ENCODE measurements at regions not wholly inside any gene's neighbourhood (a gene's known extent, or its start where the extent isn't known, plus 50 kb on each side); places are given as distances from the start of the nearest gene placed in this dataset.

- Histone ChIP-seq H3K4me1 (ENCODE audit: insufficient read depth, low read length) (no peaks in the 10 kb centered on the region), H3K27me3 (ENCODE audit: control insufficient read depth in 1 of 2, insufficient read depth in 2 of 2, low read length in 2 of 2) (no peaks in the 10 kb centered on the region), H3K9ac (ENCODE audit: low read length) (no peak overlapping the region), H3K27ac (ENCODE audit: low read depth, low read length) (no peak overlapping the region), H3K4me3 (ENCODE audit: low read depth in 1 of 2, low read length in 2 of 2) (no peak overlapping the region), H3K9me3 (ENCODE audit: low read length) (no peaks in the 10 kb centered on the region), H3K36me3 (ENCODE audit: insufficient read depth, low read length) (no peaks in the 10 kb centered on the region)
Observed at GRCh38 chr13:109974354-109974753, 188.0 kb upstream of the IRS2 start.

GRCh38 chr13:109973279-109973678 lies 186.9 kb upstream of the IRS2 start:
- Histone ChIP-seq H3K4me1 (ENCODE audit: insufficient read depth, low read length) (no peaks in the 10 kb centered on the region), H3K4me3 (ENCODE audit: low read depth in 1 of 2, low read length in 2 of 2) (no peak overlapping the region), H3K27ac (ENCODE audit: low read depth, low read length) (no peak overlapping the region), H3K9me3 (ENCODE audit: low read length) (no peaks in the 10 kb centered on the region), H3K9ac (ENCODE audit: low read length) (no peak overlapping the region), H3K36me3 (ENCODE audit: insufficient read depth, low read length) (no peaks in the 10 kb centered on the region), H3K27me3 (ENCODE audit: control insufficient read depth in 1 of 2, insufficient read depth in 2 of 2, low read length in 2 of 2) (no peaks in the 10 kb centered on the region)

- H3K9me3 ChIP-seq (ENCODE audit: low read length): no peaks in the 10 kb centered on the region
- H3K4me1 ChIP-seq (ENCODE audit: insufficient read depth, low read length): no peaks in the 10 kb centered on the region
- no peak overlapping the region for H3K9ac ChIP-seq (ENCODE audit: low read length)
- no peaks in the 10 kb centered on the region for H3K36me3 ChIP-seq (ENCODE audit: insufficient read depth, low read length)
- H3K4me3 ChIP-seq (ENCODE audit: low read depth in 1 of 2, low read length in 2 of 2): no peak overlapping the region
- no peak overlapping the region for H3K27ac ChIP-seq (ENCODE audit: low read depth, low read length)
- no peaks in the 10 kb centered on the region for H3K27me3 ChIP-seq (ENCODE audit: control insufficient read depth in 1 of 2, insufficient read depth in 2 of 2, low read length in 2 of 2)
Observed at GRCh38 chr13:109971456-109972090, 185.2 kb upstream of the IRS2 start.

- no peak overlapping the region for H3K4me3 ChIP-seq (ENCODE audit: low read depth in 1 of 2, low read length in 2 of 2)
- H3K36me3 ChIP-seq (ENCODE audit: insufficient read depth, low read length): no peaks in the 10 kb centered on the region
- H3K4me1 ChIP-seq (ENCODE audit: insufficient read depth, low read length): no peaks in the 10 kb centered on the region
- no peaks in the 10 kb centered on the region for H3K9me3 ChIP-seq (ENCODE audit: low read length)
- no peaks in the 10 kb centered on the region for H3K27me3 ChIP-seq (ENCODE audit: control insufficient read depth in 1 of 2, insufficient read depth in 2 of 2, low read length in 2 of 2)
- no peak overlapping the region for H3K27ac ChIP-seq (ENCODE audit: low read depth, low read length)
- no peak overlapping the region for H3K9ac ChIP-seq (ENCODE audit: low read length)
Observed at GRCh38 chr13:109971006-109971405, 184.6 kb upstream of the IRS2 start.

- H3K4me1 ChIP-seq (ENCODE audit: insufficient read depth, low read length): no peaks in the 10 kb centered on the region
- no peak overlapping the region for H3K9ac ChIP-seq (ENCODE audit: low read length)
- no peaks in the 10 kb centered on the region for H3K9me3 ChIP-seq (ENCODE audit: low read length)
- no peaks in the 10 kb centered on the region for H3K36me3 ChIP-seq (ENCODE audit: insufficient read depth, low read length)
- no peak overlapping the region for H3K4me3 ChIP-seq (ENCODE audit: low read depth in 1 of 2, low read length in 2 of 2)
- H3K27me3 ChIP-seq (ENCODE audit: control insufficient read depth in 1 of 2, insufficient read depth in 2 of 2, low read length in 2 of 2): no peaks in the 10 kb centered on the region
- H3K27ac ChIP-seq (ENCODE audit: low read depth, low read length): no peak overlapping the region
Observed at GRCh38 chr13:109968876-109969577, 182.6 kb upstream of the IRS2 start.

GRCh38 chr13:109963960-109964563 lies 177.7 kb upstream of the IRS2 start:
- Histone ChIP-seq H3K4me3 (ENCODE audit: low read depth in 1 of 2, low read length in 2 of 2) (no peak overlapping the region), H3K36me3 (ENCODE audit: insufficient read depth, low read length) (no peaks in the 10 kb centered on the region), H3K4me1 (ENCODE audit: insufficient read depth, low read length) (no peaks in the 10 kb centered on the region), H3K9ac (ENCODE audit: low read length) (no peak overlapping the region), H3K27ac (ENCODE audit: low read depth, low read length) (no peak overlapping the region), H3K27me3 (ENCODE audit: control insufficient read depth in 1 of 2, insufficient read depth in 2 of 2, low read length in 2 of 2) (no peaks in the 10 kb centered on the region), H3K9me3 (ENCODE audit: low read length) (no peaks in the 10 kb centered on the region)

- H3K27me3 ChIP-seq (ENCODE audit: control insufficient read depth in 1 of 2, insufficient read depth in 2 of 2, low read length in 2 of 2): no peaks in the 10 kb centered on the region
- H3K4me3 ChIP-seq (ENCODE audit: low read depth in 1 of 2, low read length in 2 of 2): no peak overlapping the region
- no peak overlapping the region for H3K9ac ChIP-seq (ENCODE audit: low read length)
- H3K27ac ChIP-seq (ENCODE audit: low read depth, low read length): no peak overlapping the region
- no peaks in the 10 kb centered on the region for H3K4me1 ChIP-seq (ENCODE audit: insufficient read depth, low read length)
- H3K9me3 ChIP-seq (ENCODE audit: low read length): no peaks in the 10 kb centered on the region
- H3K36me3 ChIP-seq (ENCODE audit: insufficient read depth, low read length): no peaks in the 10 kb centered on the region
Observed at GRCh38 chr13:109963384-109963783, 177.0 kb upstream of the IRS2 start.

GRCh38 chr13:109959903-109960302 lies 173.5 kb upstream of the IRS2 start:
- Histone ChIP-seq H3K36me3 (ENCODE audit: insufficient read depth, low read length) (no peaks in the 10 kb centered on the region), H3K27ac (ENCODE audit: low read depth, low read length) (no peak overlapping the region), H3K9me3 (ENCODE audit: low read length) (no peaks in the 10 kb centered on the region), H3K9ac (ENCODE audit: low read length) (no peak overlapping the region), H3K4me3 (ENCODE audit: low read depth in 1 of 2, low read length in 2 of 2) (no peak overlapping the region), H3K27me3 (ENCODE audit: control insufficient read depth in 1 of 2, insufficient read depth in 2 of 2, low read length in 2 of 2) (no peaks in the 10 kb centered on the region), H3K4me1 (ENCODE audit: insufficient read depth, low read length) (peaks cover 5% of the 10 kb centered on the region)

GRCh38 chr13:109957875-109958274 lies 171.5 kb upstream of the IRS2 start:
- Histone ChIP-seq H3K4me1 (ENCODE audit: insufficient read depth, low read length) (peaks cover 5% of the 10 kb centered on the region), H3K9ac (ENCODE audit: low read length) (no peak overlapping the region), H3K27me3 (ENCODE audit: control insufficient read depth in 1 of 2, insufficient read depth in 2 of 2, low read length in 2 of 2) (no peaks in the 10 kb centered on the region), H3K27ac (ENCODE audit: low read depth, low read length) (no peak overlapping the region), H3K9me3 (ENCODE audit: low read length) (no peaks in the 10 kb centered on the region), H3K4me3 (ENCODE audit: low read depth in 1 of 2, low read length in 2 of 2) (no peak overlapping the region), H3K36me3 (ENCODE audit: insufficient read depth, low read length) (no peaks in the 10 kb centered on the region)

- H3K27me3 ChIP-seq (ENCODE audit: control insufficient read depth in 1 of 2, insufficient read depth in 2 of 2, low read length in 2 of 2): no peaks in the 10 kb centered on the region
- no peaks in the 10 kb centered on the region for H3K9me3 ChIP-seq (ENCODE audit: low read length)
- no peaks in the 10 kb centered on the region for H3K36me3 ChIP-seq (ENCODE audit: insufficient read depth, low read length)
- H3K4me3 ChIP-seq (ENCODE audit: low read depth in 1 of 2, low read length in 2 of 2): no peak overlapping the region
- peaks cover 5% of the 10 kb centered on the region for H3K4me1 ChIP-seq (ENCODE audit: insufficient read depth, low read length)
- no peak overlapping the region for H3K27ac ChIP-seq (ENCODE audit: low read depth, low read length)
- H3K9ac ChIP-seq (ENCODE audit: low read length): no peak overlapping the region
Observed at GRCh38 chr13:109955598-109955997, 169.2 kb upstream of the IRS2 start.

- Histone ChIP-seq H3K4me3 (ENCODE audit: low read depth in 1 of 2, low read length in 2 of 2) (no peak overlapping the region), H3K4me1 (ENCODE audit: insufficient read depth, low read length) (peaks cover 5% of the 10 kb centered on the region), H3K9ac (ENCODE audit: low read length) (no peak overlapping the region), H3K27ac (ENCODE audit: low read depth, low read length) (no peak overlapping the region), H3K36me3 (ENCODE audit: insufficient read depth, low read length) (no peaks in the 10 kb centered on the region), H3K9me3 (ENCODE audit: low read length) (no peaks in the 10 kb centered on the region), H3K27me3 (ENCODE audit: control insufficient read depth in 1 of 2, insufficient read depth in 2 of 2, low read length in 2 of 2) (no peaks in the 10 kb centered on the region)
Observed at GRCh38 chr13:109954441-109954840, 168.1 kb upstream of the IRS2 start.

GRCh38 chr13:109951491-109951890 lies 165.1 kb upstream of the IRS2 start:
- H3K9ac ChIP-seq (ENCODE audit: low read length): no peak overlapping the region

More at GRCh38 chr13:109951491-109951890, 165.1 kb upstream of the IRS2 start:
- Histone ChIP-seq H3K9me3 (ENCODE audit: low read length) (no peaks in the 10 kb centered on the region), H3K4me1 (ENCODE audit: insufficient read depth, low read length) (peaks cover 5% of the 10 kb centered on the region), H3K27ac (ENCODE audit: low read depth, low read length) (no peak overlapping the region), H3K36me3 (ENCODE audit: insufficient read depth, low read length) (no peaks in the 10 kb centered on the region), H3K27me3 (ENCODE audit: control insufficient read depth in 1 of 2, insufficient read depth in 2 of 2, low read length in 2 of 2) (no peaks in the 10 kb centered on the region), H3K4me3 (ENCODE audit: low read depth in 1 of 2, low read length in 2 of 2) (no peak overlapping the region)
